ENCODE measurements at regions not wholly inside any gene's neighbourhood (a gene's known extent, or its start where the extent isn't known, plus 50 kb on each side); places are given as distances from the start of the nearest gene placed in this dataset.

DNA sequence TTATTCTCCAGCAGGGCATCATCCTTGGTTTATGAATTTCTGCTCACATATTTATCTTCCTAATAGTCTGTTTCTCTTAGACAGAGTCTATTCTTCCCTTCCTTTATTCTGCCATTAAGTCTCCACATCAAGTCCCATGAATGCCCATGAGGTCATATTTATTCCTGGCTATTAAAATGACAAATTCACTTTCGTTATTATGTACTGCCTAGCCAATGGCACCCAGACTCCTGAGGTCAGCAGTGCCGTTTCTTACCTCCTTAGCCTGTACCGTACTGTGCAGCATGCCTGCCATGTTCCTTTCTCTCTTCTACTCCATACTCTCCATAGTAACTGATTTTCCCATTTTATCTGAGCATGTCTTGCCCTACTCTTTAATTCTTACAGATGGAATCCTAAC is 82.3 kb upstream of the SPTBN1 start:
- H3K27me3 ChIP-seq (replicated peaks in 1 of 7) = peaks cover 0 to 4% (median 0%) of the 10 kb centered on the region in 7 donors
- TF ChIP-seq, protein P1, sequence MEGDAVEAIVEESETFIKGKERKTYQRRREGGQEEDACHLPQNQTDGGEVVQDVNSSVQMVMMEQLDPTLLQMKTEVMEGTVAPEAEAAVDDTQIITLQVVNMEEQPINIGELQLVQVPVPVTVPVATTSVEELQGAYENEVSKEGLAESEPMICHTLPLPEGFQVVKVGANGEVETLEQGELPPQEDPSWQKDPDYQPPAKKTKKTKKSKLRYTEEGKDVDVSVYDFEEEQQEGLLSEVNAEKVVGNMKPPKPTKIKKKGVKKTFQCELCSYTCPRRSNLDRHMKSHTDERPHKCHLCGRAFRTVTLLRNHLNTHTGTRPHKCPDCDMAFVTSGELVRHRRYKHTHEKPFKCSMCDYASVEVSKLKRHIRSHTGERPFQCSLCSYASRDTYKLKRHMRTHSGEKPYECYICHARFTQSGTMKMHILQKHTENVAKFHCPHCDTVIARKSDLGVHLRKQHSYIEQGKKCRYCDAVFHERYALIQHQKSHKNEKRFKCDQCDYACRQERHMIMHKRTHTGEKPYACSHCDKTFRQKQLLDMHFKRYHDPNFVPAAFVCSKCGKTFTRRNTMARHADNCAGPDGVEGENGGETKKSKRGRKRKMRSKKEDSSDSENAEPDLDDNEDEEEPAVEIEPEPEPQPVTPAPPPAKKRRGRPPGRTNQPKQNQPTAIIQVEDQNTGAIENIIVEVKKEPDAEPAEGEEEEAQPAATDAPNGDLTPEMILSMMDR (IDR thresholded peaks at IDR 0.05 in 8 of 11, conservative IDR thresholded peaks at IDR 0.05 in 3 of 11) = no peak
- no peak for TF ChIP-seq POLR2AphosphoS5 (IDR thresholded peaks at IDR 0.05)
- TF ChIP-seq POLR2A (IDR thresholded peaks at IDR 0.05) = no peak
- no peak overlapping the region for H3K27ac ChIP-seq
- 76 to 93% (median 84%) methylated on average over 3 of the region's 3 CpGs for WGBS, 5 donors
- peaks cover 0 to 9% (median 0%) of the 10 kb centered on the region in 6 donors for H3K4me1 ChIP-seq
- intact Hi-C loops (cut with DNase I; ENCODE audit: low total_unique reads) = no loop called here
- peaks cover 0 to 7% (median 4%) of the 10 kb centered on the region in 8 donors for H3K9me3 ChIP-seq
- no peaks in the 10 kb centered on the region for H3K36me3 ChIP-seq
- H3K4me3 ChIP-seq = no peak overlapping the region
- no peak for DNase-seq

DNA sequence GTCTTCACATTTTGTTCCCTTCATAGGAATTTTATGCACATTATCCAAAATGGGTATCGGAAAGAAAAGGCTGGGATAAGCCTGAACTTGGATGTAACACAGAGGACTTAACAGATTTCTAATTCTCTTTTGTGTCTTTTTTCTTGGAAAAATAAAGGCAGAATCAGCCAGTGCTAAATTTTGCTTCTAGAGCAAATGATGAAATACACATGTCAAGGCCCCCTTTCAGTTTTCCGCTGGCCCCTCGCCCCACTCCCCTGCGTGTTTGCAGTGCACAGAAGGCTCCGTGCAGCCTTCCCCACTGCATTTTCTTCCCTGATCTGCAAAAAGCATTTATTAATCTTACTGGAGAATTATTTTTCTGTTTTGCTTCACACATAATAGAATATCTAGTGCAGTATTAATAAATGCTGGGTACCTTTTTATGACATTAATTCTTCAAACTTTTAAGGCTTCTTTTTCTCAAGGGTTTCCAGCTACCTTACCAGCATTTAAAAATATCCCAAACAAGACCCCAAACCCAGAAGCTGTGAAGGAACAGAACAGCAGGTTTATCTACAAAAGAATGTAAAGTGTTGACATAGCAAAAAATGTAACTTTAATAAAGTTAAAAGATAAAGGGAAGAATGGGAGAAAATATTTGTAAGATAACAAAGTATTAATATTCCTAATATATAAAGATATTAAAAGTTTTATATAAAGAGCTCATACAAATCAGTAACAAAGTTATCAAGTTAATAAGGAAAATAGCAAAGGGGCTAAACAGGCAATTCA is 81.3 kb upstream of the SPTBN1 start:
- no peaks in the 10 kb centered on the region for H3K36me3 ChIP-seq
- no peak for TF ChIP-seq POLR2A (IDR thresholded peaks at IDR 0.05)
- TF ChIP-seq, protein P1 (IDR thresholded peaks at IDR 0.05 in 8 of 11, conservative IDR thresholded peaks at IDR 0.05 in 3 of 11) = no peak
- intact Hi-C loops (cut with DNase I; ENCODE audit: low total_unique reads) = no loop called here
- no peak overlapping the region for H3K27ac ChIP-seq
- H3K9me3 ChIP-seq = no peaks in the 10 kb centered on the region
- no peak overlapping the region for H3K4me3 ChIP-seq
- peaks cover 0 to 4% (median 0%) of the 10 kb centered on the region in 7 donors for H3K27me3 ChIP-seq (replicated peaks in 1 of 7)
- 94 to 97% (median 95%) methylated on average over 5 of the region's 5 CpGs for WGBS, 5 donors
- no peak for DNase-seq
- peaks cover 0 to 9% (median 0%) of the 10 kb centered on the region in 6 donors for H3K4me1 ChIP-seq

DNA sequence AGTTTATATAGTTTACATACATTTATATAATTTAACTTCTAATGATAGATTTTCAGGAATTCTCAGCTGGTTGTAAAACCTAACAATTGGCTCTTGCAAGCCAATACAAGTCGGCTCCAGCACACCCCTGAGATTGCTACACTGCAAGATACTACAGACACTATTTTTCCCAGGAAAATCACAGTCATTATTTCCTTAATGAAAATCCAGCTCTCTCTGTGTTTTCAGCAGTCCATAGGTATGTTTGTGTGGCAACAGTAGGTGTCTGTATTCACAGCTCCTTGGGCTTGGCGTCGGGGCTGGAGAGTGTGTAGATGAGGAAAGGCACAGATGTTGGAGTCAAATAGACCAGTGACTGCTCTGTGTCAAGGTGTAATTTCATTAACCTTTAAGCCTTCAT is 78.7 kb upstream of the SPTBN1 start:
- no peak for DNase-seq
- H3K27me3 ChIP-seq (replicated peaks in 1 of 7) = peaks cover 0 to 4% (median 0%) of the 10 kb centered on the region in 7 donors
- H3K27ac ChIP-seq = no peak overlapping the region
- H3K36me3 ChIP-seq = no peaks in the 10 kb centered on the region
- no peak overlapping the region for H3K4me3 ChIP-seq
- intact Hi-C loops (cut with DNase I; ENCODE audit: low total_unique reads) = no loop called here
- no peaks in the 10 kb centered on the region for H3K4me1 ChIP-seq
- 95 to 99% (median 97%) methylated on average over 3 of the region's 3 CpGs for WGBS, 5 donors
- TF ChIP-seq POLR2AphosphoS5 (IDR thresholded peaks at IDR 0.05) = no peak
- no peak for TF ChIP-seq POLR2A (IDR thresholded peaks at IDR 0.05)
- TF ChIP-seq, protein P1 (IDR thresholded peaks at IDR 0.05 in 8 of 11, conservative IDR thresholded peaks at IDR 0.05 in 3 of 11) = no peak
- no peaks in the 10 kb centered on the region for H3K9me3 ChIP-seq

DNA sequence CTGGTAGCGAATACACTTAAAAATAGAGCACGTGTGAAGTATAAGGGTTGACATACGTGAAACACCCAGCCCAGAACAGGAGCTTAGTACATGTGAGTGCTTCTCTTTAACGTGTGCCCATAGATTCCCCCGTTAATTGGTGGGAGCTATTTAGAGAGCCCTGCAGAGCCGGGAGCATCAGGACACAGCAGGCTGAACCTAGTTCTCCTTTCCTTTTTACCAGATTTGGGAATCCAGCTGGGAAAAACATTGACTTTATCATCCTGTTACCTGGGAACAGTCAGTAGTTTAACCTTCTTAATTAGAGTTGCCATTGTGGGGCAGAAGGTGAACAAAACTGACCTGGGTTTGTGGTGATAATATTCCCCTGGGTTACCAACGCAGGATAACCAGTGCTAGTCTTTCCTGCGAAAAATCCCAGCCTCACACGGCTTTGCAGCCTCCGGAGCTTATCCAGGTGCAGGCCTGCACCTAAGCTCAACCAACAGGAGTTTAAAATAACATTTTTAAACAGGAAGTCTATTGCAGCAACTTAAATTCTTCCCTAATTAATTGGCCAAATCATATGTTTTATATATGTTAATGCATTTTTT is 78.1 kb upstream of the SPTBN1 start:
- Histone ChIP-seq H3K27ac (no peak overlapping the region), H3K9me3 (no peaks in the 10 kb centered on the region), H3K27me3 (replicated peaks in 1 of 7) (peaks cover 0 to 4% (median 0%) of the 10 kb centered on the region in 7 donors), H3K4me1 (no peaks in the 10 kb centered on the region), H3K36me3 (no peaks in the 10 kb centered on the region), H3K4me3 (no peak overlapping the region)
- DNase-seq = no peak
- intact Hi-C loops (cut with DNase I; ENCODE audit: low total_unique reads) = no loop called here
- TF ChIP-seq POLR2A (IDR thresholded peaks at IDR 0.05) (no peak), POLR2AphosphoS5 (IDR thresholded peaks at IDR 0.05) (no peak)
- TF ChIP-seq, protein P1 (IDR thresholded peaks at IDR 0.05 in 8 of 11, conservative IDR thresholded peaks at IDR 0.05 in 3 of 11) = no peak
- WGBS, 5 donors = 79 to 95% (median 88%) methylated on average over 10 of the region's 10 CpGs

Measured in spleen (tissue), 11 donors.